Peyer's patch (tissue), 4 donors: ENCODE measurements at regions not wholly inside any gene's neighbourhood (a gene's known extent, or its start where the extent isn't known, plus 50 kb on each side); places are given as distances from the start of the nearest gene placed in this dataset.

ENCODE experiments used
- POLR2A ChIP-seq, 2 donors: fragments of 450-650 bp; IDR thresholded peaks; one replicate each; pipeline ENCODE4 v1.5.1; 2017; ENCODE audit warnings: antibody characterized with exemption in 2 of 2, mild to moderate bottlenecking in 2 of 2, moderate library complexity in 2 of 2
- TF ChIP-seq, protein P1 (sequence below), 6 experiments: fragments of 450-650 bp in 4 of 6; fragments of 200-600 bp in 2 of 6; sonication (generic) in 1 of 6; IDR thresholded peaks; one replicate each; pipeline ENCODE4 v1.5.1; 2017 to 2019; ENCODE audit warnings: antibody characterized with exemption in 6 of 6, mild to moderate bottlenecking in 3 of 6, moderate library complexity in 1 of 6

DNA sequence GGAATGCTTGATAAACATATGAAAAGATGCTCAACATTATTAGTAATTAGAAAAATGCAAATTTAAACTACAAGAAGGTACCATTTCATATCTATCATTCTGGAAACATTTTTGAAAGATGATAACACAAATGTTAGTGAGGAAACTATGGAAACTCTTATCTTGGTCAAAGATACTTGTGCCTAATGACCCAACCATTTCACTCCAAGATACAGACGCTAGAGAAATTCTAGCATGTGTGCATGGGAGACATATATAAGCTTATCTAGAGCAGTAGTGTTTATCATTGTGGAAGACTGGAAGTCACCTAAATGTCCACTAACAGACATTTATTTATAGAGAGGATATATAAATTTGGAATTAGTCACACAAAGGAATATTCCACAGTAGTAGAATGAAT, 143.1 kb upstream of the HMGA2 start:
- no peak for TF ChIP-seq POLR2A (IDR thresholded peaks at IDR 0.05)
- TF ChIP-seq, protein P1, sequence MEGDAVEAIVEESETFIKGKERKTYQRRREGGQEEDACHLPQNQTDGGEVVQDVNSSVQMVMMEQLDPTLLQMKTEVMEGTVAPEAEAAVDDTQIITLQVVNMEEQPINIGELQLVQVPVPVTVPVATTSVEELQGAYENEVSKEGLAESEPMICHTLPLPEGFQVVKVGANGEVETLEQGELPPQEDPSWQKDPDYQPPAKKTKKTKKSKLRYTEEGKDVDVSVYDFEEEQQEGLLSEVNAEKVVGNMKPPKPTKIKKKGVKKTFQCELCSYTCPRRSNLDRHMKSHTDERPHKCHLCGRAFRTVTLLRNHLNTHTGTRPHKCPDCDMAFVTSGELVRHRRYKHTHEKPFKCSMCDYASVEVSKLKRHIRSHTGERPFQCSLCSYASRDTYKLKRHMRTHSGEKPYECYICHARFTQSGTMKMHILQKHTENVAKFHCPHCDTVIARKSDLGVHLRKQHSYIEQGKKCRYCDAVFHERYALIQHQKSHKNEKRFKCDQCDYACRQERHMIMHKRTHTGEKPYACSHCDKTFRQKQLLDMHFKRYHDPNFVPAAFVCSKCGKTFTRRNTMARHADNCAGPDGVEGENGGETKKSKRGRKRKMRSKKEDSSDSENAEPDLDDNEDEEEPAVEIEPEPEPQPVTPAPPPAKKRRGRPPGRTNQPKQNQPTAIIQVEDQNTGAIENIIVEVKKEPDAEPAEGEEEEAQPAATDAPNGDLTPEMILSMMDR (IDR thresholded peaks at IDR 0.05): no peak
